ENCODE measurements at regions not wholly inside any gene's neighbourhood (a gene's known extent, or its start where the extent isn't known, plus 50 kb on each side); places are given as distances from the start of the nearest gene placed in this dataset.
"Not testable (repeated sequence)": the region's sequence is repeated elsewhere in the genome, so short reads cannot be mapped to it uniquely, and the experiment has no call there.

- Mint-ChIP-seq H3K27me3 (peaks cover 2% of the 10 kb centered on the region), H3K27ac (no peak overlapping the region), H3K4me1 (ENCODE audit: low read depth) (no peaks in the 10 kb centered on the region), H3K4me3 (no peak overlapping the region), H3K36me3 (no peaks in the 10 kb centered on the region), H3K9me3 (peaks cover 5% of the 10 kb centered on the region)
- DNase-seq, result no peak
- ChIA-PET CTCF (no interaction called here), POLR2A (no interaction called here)
- intact Hi-C loops (cut with micrococcal nuclease), result no loop called here
Measured at GRCh38 chr4:10784621-10785020, 100.1 kb upstream of the CLNK start.

GRCh38 chr4:10783351-10783750 is 98.8 kb upstream of the CLNK start:
- intact Hi-C loops (cut with micrococcal nuclease), result no loop called here
- Mint-ChIP-seq H3K36me3 (no peaks in the 10 kb centered on the region), H3K27me3 (peaks cover 2% of the 10 kb centered on the region), H3K4me1 (ENCODE audit: low read depth) (no peaks in the 10 kb centered on the region), H3K27ac (no peak overlapping the region), H3K4me3 (no peak overlapping the region), H3K9me3 (peaks cover 5% of the 10 kb centered on the region)
- ChIA-PET CTCF (no interaction called here), POLR2A (no interaction called here)
- no peak for DNase-seq

DNA sequence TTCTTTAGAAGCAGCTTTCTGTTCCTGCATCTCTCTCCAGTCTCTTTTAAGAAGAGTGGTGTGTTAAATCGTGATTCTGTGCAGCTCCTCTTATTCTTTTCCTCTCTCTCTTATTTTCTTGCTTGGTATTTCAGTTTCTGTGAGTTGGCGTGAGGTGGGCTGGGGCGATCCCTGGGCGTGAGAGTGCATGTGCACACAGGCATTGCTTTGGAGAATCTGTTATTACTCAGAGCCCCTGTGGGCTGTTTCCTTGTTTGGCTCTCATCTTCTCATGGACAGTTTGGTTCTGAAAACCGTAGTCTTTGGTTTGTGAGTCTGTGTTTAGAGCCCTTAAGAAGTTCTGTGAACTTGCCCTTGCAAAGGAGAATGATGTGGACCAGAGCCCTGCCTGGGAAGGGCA is 97.2 kb upstream of the CLNK start:
- no peaks in the 10 kb centered on the region for H3K4me1 Mint-ChIP-seq (ENCODE audit: low read depth)
- no peak for DNase-seq
- H3K9me3 Mint-ChIP-seq, result peaks cover 3% of the 10 kb centered on the region
- peaks cover 2% of the 10 kb centered on the region for H3K27me3 Mint-ChIP-seq
- CTCF ChIA-PET, result no interaction called here
- H3K27ac Mint-ChIP-seq, result no peak overlapping the region
- H3K4me3 Mint-ChIP-seq, result no peak overlapping the region
- no peaks in the 10 kb centered on the region for H3K36me3 Mint-ChIP-seq
- intact Hi-C loops (cut with micrococcal nuclease), result no loop called here
- POLR2A ChIA-PET, result no interaction called here

- DNase-seq; H3K9me3 Mint-ChIP-seq; H3K27me3 Mint-ChIP-seq; POLR2A ChIA-PET; H3K4me1 Mint-ChIP-seq (ENCODE audit: low read depth); H3K36me3 Mint-ChIP-seq; CTCF ChIA-PET; intact Hi-C loops (cut with micrococcal nuclease); H3K27ac Mint-ChIP-seq; H3K4me3 Mint-ChIP-seq: not testable (repeated sequence)
Measured at GRCh38 chr4:10780803-10781202, 96.2 kb upstream of the CLNK start.

GRCh38 chr4:10775132-10775531 is 90.6 kb upstream of the CLNK start:
- intact Hi-C loops (cut with micrococcal nuclease); CTCF ChIA-PET; H3K36me3 Mint-ChIP-seq: not testable (repeated sequence)

DNA sequence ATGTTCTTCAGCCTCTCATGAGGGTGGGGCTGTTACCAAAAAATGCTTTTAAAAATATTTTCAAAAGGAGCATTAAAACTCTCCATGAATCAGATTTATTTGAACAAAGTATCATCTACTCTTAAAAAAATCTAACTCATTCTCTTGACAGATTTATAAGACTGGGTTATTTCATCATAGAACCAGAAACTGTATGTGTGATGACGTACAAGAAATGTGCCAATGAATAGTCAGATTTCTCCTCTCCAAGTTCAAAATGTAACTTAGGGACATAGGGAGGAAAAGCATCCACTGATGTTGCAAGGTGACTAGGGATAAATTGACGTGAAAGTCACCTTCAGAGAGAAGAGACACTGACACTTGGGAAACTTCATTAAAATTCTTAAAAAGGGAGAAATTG is 89.1 kb upstream of the CLNK start:
- intact Hi-C loops (cut with micrococcal nuclease), result no loop called here
- Mint-ChIP-seq H3K4me1 (ENCODE audit: low read depth) (no peaks in the 10 kb centered on the region), H3K4me3 (no peak overlapping the region), H3K36me3 (no peaks in the 10 kb centered on the region), H3K9me3 (no peaks in the 10 kb centered on the region), H3K27me3 (no peaks in the 10 kb centered on the region), H3K27ac (no peak overlapping the region)
- no peak for DNase-seq
- CTCF ChIA-PET, result no interaction called here
- POLR2A ChIA-PET, result no interaction called here

More at GRCh38 chr4:10775132-10775531, 90.6 kb upstream of the CLNK start:
- H3K27ac Mint-ChIP-seq; H3K4me1 Mint-ChIP-seq (ENCODE audit: low read depth); H3K4me3 Mint-ChIP-seq; DNase-seq; POLR2A ChIA-PET; H3K9me3 Mint-ChIP-seq; H3K27me3 Mint-ChIP-seq: not testable (repeated sequence)

GRCh38 chr4:10773010-10773409 is 88.4 kb upstream of the CLNK start:
- intact Hi-C loops (cut with micrococcal nuclease), result no loop called here
- Mint-ChIP-seq H3K4me1 (ENCODE audit: low read depth) (no peaks in the 10 kb centered on the region), H3K9me3 (no peaks in the 10 kb centered on the region), H3K27me3 (no peaks in the 10 kb centered on the region), H3K4me3 (no peak overlapping the region), H3K36me3 (no peaks in the 10 kb centered on the region), H3K27ac (no peak overlapping the region)
- ChIA-PET CTCF (no interaction called here), POLR2A (no interaction called here)
- no peak for DNase-seq

- CTCF ChIA-PET, result no interaction called here
- Mint-ChIP-seq H3K36me3 (no peaks in the 10 kb centered on the region), H3K27ac (no peak overlapping the region), H3K4me3 (no peak overlapping the region), H3K27me3 (no peaks in the 10 kb centered on the region), H3K4me1 (ENCODE audit: low read depth) (no peaks in the 10 kb centered on the region), H3K9me3 (peaks cover 11% of the 10 kb centered on the region)
- intact Hi-C loops (cut with micrococcal nuclease), result no loop called here
- POLR2A ChIA-PET, result no interaction called here
- DNase-seq, result no peak
Measured at GRCh38 chr4:10765386-10765785, 80.8 kb upstream of the CLNK start.

- Mint-ChIP-seq H3K9me3 (peaks cover 11% of the 10 kb centered on the region), H3K27me3 (no peaks in the 10 kb centered on the region), H3K4me3 (no peak overlapping the region), H3K36me3 (no peaks in the 10 kb centered on the region), H3K4me1 (ENCODE audit: low read depth) (no peaks in the 10 kb centered on the region), H3K27ac (no peak overlapping the region)
- intact Hi-C loops (cut with micrococcal nuclease), result no loop called here
- DNase-seq, result no peak
- ChIA-PET POLR2A (no interaction called here), CTCF (no interaction called here)
Measured at GRCh38 chr4:10762561-10762960, 78.0 kb upstream of the CLNK start.

DNA sequence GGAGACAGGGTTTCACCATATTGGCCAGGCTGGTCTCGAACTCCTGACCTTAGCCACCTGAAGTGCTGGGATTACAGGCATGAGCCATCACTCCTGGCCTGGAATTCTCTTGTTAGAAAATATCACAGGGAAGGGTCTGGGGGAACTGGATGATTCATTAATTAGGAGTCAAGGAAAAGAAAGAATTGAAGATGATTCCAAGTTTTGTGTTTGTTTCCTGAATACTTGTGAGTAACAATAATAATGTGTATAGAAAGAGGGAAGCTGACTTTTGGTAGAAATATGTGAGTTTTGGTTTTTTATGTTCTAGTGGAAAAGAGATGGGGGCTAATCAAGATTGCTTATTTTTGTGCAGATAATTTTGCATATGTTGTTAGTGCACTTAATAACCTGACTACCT is 77.3 kb upstream of the CLNK start:
- Mint-ChIP-seq H3K27me3 (no peaks in the 10 kb centered on the region), H3K9me3 (peaks cover 11% of the 10 kb centered on the region), H3K4me1 (ENCODE audit: low read depth) (no peaks in the 10 kb centered on the region), H3K36me3 (no peaks in the 10 kb centered on the region), H3K27ac (no peak overlapping the region), H3K4me3 (no peak overlapping the region)
- CTCF ChIA-PET, result no interaction called here
- intact Hi-C loops (cut with micrococcal nuclease), result no loop called here
- no peak for DNase-seq
- POLR2A ChIA-PET, result no interaction called here

DNA sequence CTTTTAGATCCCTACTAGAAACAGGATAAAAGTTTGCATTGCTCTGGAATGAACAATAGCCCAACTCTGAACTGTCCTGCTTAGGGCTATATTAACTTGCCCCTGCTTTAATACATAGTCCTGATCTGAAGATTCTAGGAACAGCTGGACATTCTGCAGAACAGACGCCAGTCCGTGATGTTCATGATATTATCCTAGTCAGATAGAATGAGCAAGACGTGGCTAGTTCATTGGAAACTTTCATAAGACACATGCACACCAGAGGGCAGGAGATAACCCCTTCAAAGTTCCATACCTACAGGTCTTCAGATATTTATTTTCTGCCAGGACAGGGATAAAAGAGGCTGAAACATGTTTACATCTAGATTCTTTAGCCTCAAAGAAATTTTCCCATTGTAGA is 75.5 kb upstream of the CLNK start:
- Mint-ChIP-seq H3K27me3 (no peaks in the 10 kb centered on the region), H3K9me3 (peaks cover 11% of the 10 kb centered on the region), H3K4me1 (ENCODE audit: low read depth) (no peaks in the 10 kb centered on the region), H3K36me3 (no peaks in the 10 kb centered on the region), H3K4me3 (no peak overlapping the region), H3K27ac (no peak overlapping the region)
- ChIA-PET POLR2A (no interaction called here), CTCF (no interaction called here)
- intact Hi-C loops (cut with micrococcal nuclease), result no loop called here
- DNase-seq, result no peak

DNA sequence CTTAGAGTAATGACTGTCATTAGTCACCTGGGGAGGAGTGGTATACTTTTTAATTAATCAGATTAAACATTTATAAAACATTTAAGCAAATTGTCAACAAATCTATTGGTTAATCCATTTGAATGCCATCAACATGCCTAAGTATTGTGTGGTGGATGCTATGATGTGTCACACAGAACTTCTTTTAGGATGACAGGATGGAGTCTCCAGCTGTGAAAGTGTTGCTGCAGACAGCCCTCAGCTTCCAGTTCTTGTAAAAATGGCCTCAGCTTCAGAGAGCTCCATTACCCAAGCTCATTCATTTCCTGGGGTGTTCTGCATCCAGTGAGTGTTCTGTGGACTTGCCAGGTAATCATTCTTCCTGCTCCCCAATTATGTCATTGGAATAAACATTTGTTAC is 74.3 kb upstream of the CLNK start:
- ChIA-PET POLR2A (no interaction called here), CTCF (interaction anchor here (0.6 kb wide), 1 partner anchor 207 kb away, joined by 5 read pairs; no protein-coding TSS in a partner anchor)
- DNase-seq, result no peak
- intact Hi-C loops (cut with micrococcal nuclease), result no loop called here
- H3K4me3 Mint-ChIP-seq, result no peak overlapping the region
- H3K36me3 Mint-ChIP-seq, result no peaks in the 10 kb centered on the region
- no peak overlapping the region for H3K27ac Mint-ChIP-seq
- H3K4me1 Mint-ChIP-seq (ENCODE audit: low read depth), result no peaks in the 10 kb centered on the region
- H3K9me3 Mint-ChIP-seq, result peaks cover 5% of the 10 kb centered on the region
- H3K27me3 Mint-ChIP-seq, result no peaks in the 10 kb centered on the region

DNA sequence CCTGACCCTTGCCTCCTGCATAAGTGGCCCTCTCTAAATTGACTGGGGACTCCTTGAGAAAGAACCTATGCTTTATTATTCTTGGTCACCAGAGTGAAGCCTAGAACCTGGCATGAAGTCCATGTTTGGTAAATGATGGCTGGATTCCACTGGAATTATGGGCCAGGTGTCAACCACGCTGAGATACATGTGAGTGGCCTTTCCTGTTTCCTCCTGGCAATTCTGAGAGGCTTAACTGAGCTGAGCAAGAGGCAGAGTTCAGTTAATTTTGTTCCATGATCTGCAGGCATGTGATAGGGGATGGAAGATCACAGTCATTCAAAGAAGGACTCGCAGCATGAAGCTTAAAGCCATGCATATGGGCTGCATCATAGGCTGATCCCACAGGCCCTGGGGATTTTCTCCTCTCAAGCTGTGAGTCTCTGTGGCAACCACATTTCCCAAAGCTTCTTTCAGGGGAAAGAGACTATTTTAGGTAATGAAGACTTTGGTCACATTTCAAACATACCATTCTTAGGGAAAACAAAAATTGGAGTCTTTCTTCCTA is 69.4 kb upstream of the CLNK start:
- no peak overlapping the region for H3K4me3 Mint-ChIP-seq
- H3K27ac Mint-ChIP-seq, result no peak overlapping the region
- DNase-seq, result no peak
- H3K27me3 Mint-ChIP-seq, result no peaks in the 10 kb centered on the region
- H3K4me1 Mint-ChIP-seq (ENCODE audit: low read depth), result no peaks in the 10 kb centered on the region
- CTCF ChIA-PET, result no interaction called here
- intact Hi-C loops (cut with micrococcal nuclease), result no loop called here
- no peaks in the 10 kb centered on the region for H3K36me3 Mint-ChIP-seq
- POLR2A ChIA-PET, result no interaction called here
- no peaks in the 10 kb centered on the region for H3K9me3 Mint-ChIP-seq

- no peaks in the 10 kb centered on the region for H3K36me3 Mint-ChIP-seq
- H3K27me3 Mint-ChIP-seq, result no peaks in the 10 kb centered on the region
- DNase-seq, result no peak
- no peak overlapping the region for H3K27ac Mint-ChIP-seq
- H3K9me3 Mint-ChIP-seq, result peaks cover 2% of the 10 kb centered on the region
- H3K4me1 Mint-ChIP-seq (ENCODE audit: low read depth), result no peaks in the 10 kb centered on the region
- ChIA-PET POLR2A (no interaction called here), CTCF (no interaction called here)
- no peak overlapping the region for H3K4me3 Mint-ChIP-seq
- intact Hi-C loops (cut with micrococcal nuclease), result no loop called here
Measured at GRCh38 chr4:10753336-10753735, 68.8 kb upstream of the CLNK start.
